HEK293 (cell line): ENCODE measurements at regions not wholly inside any gene's neighbourhood (a gene's known extent, or its start where the extent isn't known, plus 50 kb on each side); places are given as distances from the start of the nearest gene placed in this dataset.
"Not testable (repeated sequence)": the region's sequence is repeated elsewhere in the genome, so short reads cannot be mapped to it uniquely, and the experiment has no call there.

ENCODE experiments used
- OVOL3 ChIP-seq: fragments of 450-650 bp; formaldehyde crosslinking; IDR thresholded peaks from 2 replicates; pipeline ENCODE4 v1.5.1; 2016; ENCODE audit warnings: missing biosample characterization, missing genetic modification characterization
- YY1 ChIP-seq: fragments of 450-650 bp; formaldehyde crosslinking; IDR thresholded peaks from 2 replicates; pipeline ENCODE4 v1.5.1; 2018; ENCODE audit warnings: missing biosample characterization, missing genetic modification characterization
- ZNF114 ChIP-seq: fragments of 450-650 bp; formaldehyde crosslinking; IDR thresholded peaks from 2 replicates; pipeline ENCODE4 v1.5.0; 2017; ENCODE audit warnings: missing biosample characterization, missing genetic modification characterization
- ZNF140 ChIP-seq: fragments of 450-650 bp; formaldehyde crosslinking; IDR thresholded peaks from 2 replicates; pipeline ENCODE4 v1.5.1; 2016; ENCODE audit warnings: missing biosample characterization, missing genetic modification characterization
- ZNF223 ChIP-seq: fragments of 450-650 bp; formaldehyde crosslinking; IDR thresholded peaks from 2 replicates; pipeline ENCODE4 v1.5.1; 2016; ENCODE audit warnings: missing biosample characterization, missing genetic modification characterization
- ZNF37A ChIP-seq: fragments of 450-650 bp; IDR thresholded peaks from 2 replicates; pipeline ENCODE4 v1.5.1; 2018; ENCODE audit warnings: missing biosample characterization, missing genetic modification characterization
- TF ChIP-seq, protein P1 (sequence below): fragments of 450-650 bp; formaldehyde crosslinking; IDR thresholded peaks from 2 replicates; pipeline ENCODE4 v1.5.1; 2016; ENCODE audit warnings: missing biosample characterization, missing genetic modification characterization
- TF ChIP-seq, protein P2 (sequence below): fragments of 450-650 bp; formaldehyde crosslinking; IDR thresholded peaks from 2 replicates; pipeline ENCODE4 v1.5.1; 2016; ENCODE audit warnings: missing biosample characterization, missing genetic modification characterization
- TF ChIP-seq, protein P3 (sequence below): fragments of 450-650 bp; formaldehyde crosslinking; IDR thresholded peaks from 2 replicates; pipeline ENCODE4 v1.5.1; 2016; ENCODE audit warnings: missing biosample characterization, missing genetic modification characterization

DNA sequence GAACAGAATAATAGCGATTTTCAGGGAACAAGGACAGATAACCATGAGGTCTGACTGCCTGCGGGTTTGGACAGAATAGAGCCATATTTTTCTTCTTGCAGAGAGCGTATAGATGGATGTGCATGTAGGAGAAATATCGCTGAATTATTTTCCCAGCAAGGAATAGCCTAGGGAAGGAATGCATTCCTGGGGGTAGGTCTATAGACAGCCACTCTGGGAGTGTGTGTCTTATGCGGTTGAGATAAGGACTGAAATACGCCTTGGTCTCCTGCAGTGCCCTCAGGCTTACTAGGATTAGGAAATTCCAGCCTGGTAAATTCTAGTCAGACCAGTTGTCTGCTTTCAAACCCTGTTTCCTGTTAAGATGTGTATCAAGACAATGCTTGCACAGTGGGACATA lies 139.3 kb downstream of the ZNF248 start:
- TF ChIP-seq, protein P1, sequence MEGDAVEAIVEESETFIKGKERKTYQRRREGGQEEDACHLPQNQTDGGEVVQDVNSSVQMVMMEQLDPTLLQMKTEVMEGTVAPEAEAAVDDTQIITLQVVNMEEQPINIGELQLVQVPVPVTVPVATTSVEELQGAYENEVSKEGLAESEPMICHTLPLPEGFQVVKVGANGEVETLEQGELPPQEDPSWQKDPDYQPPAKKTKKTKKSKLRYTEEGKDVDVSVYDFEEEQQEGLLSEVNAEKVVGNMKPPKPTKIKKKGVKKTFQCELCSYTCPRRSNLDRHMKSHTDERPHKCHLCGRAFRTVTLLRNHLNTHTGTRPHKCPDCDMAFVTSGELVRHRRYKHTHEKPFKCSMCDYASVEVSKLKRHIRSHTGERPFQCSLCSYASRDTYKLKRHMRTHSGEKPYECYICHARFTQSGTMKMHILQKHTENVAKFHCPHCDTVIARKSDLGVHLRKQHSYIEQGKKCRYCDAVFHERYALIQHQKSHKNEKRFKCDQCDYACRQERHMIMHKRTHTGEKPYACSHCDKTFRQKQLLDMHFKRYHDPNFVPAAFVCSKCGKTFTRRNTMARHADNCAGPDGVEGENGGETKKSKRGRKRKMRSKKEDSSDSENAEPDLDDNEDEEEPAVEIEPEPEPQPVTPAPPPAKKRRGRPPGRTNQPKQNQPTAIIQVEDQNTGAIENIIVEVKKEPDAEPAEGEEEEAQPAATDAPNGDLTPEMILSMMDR (tag by site-specific recombination), result not testable (repeated sequence)
- not testable (repeated sequence) for TF ChIP-seq ZNF223; ZNF114 (tag by site-specific recombination); ZNF37A (tag by site-specific recombination); OVOL3 (tag by site-specific recombination); ZNF140 (tag by site-specific recombination); YY1 (tag by site-specific recombination)
- TF ChIP-seq, protein P2, sequence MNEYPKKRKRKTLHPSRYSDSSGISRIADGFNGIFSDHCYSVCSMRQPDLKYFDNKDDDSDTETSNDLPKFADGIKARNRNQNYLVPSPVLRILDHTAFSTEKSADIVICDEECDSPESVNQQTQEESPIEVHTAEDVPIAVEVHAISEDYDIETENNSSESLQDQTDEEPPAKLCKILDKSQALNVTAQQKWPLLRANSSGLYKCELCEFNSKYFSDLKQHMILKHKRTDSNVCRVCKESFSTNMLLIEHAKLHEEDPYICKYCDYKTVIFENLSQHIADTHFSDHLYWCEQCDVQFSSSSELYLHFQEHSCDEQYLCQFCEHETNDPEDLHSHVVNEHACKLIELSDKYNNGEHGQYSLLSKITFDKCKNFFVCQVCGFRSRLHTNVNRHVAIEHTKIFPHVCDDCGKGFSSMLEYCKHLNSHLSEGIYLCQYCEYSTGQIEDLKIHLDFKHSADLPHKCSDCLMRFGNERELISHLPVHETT (tag by site-specific recombination), result not testable (repeated sequence)
- TF ChIP-seq, protein P3, sequence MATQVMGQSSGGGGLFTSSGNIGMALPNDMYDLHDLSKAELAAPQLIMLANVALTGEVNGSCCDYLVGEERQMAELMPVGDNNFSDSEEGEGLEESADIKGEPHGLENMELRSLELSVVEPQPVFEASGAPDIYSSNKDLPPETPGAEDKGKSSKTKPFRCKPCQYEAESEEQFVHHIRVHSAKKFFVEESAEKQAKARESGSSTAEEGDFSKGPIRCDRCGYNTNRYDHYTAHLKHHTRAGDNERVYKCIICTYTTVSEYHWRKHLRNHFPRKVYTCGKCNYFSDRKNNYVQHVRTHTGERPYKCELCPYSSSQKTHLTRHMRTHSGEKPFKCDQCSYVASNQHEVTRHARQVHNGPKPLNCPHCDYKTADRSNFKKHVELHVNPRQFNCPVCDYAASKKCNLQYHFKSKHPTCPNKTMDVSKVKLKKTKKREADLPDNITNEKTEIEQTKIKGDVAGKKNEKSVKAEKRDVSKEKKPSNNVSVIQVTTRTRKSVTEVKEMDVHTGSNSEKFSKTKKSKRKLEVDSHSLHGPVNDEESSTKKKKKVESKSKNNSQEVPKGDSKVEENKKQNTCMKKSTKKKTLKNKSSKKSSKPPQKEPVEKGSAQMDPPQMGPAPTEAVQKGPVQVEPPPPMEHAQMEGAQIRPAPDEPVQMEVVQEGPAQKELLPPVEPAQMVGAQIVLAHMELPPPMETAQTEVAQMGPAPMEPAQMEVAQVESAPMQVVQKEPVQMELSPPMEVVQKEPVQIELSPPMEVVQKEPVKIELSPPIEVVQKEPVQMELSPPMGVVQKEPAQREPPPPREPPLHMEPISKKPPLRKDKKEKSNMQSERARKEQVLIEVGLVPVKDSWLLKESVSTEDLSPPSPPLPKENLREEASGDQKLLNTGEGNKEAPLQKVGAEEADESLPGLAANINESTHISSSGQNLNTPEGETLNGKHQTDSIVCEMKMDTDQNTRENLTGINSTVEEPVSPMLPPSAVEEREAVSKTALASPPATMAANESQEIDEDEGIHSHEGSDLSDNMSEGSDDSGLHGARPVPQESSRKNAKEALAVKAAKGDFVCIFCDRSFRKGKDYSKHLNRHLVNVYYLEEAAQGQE (tag by site-specific recombination), result not testable (repeated sequence)
